HEK293T (cell line): ENCODE measurements at regions not wholly inside any gene's neighbourhood (a gene's known extent, or its start where the extent isn't known, plus 50 kb on each side); places are given as distances from the start of the nearest gene placed in this dataset.

Source experiments
- ELF4 ChIP-seq: fragments of 450-650 bp; IDR thresholded peaks from 2 replicates; pipeline ENCODE4 v1.6.1; 2017; ENCODE audit warnings: antibody characterized with exemption
- LEF1 ChIP-seq: fragments of 450-650 bp; IDR thresholded peaks from 2 replicates; pipeline ENCODE4 v1.6.1; 2017; ENCODE audit warnings: mild to moderate bottlenecking, borderline replicate concordance
- SP1 ChIP-seq: fragments of 450-650 bp; IDR thresholded peaks from 2 replicates; pipeline ENCODE4 v1.6.1; 2017

- no peak for TF ChIP-seq ELF4
- no peak for TF ChIP-seq SP1
- no peak for TF ChIP-seq LEF1
Observed at GRCh38 chr5:2194236-2194555, 311.5 kb upstream of the IRX4 start.
